WTC11 (cell line): ENCODE measurements at regions not wholly inside any gene's neighbourhood (a gene's known extent, or its start where the extent isn't known, plus 50 kb on each side); places are given as distances from the start of the nearest gene placed in this dataset.

Experiments
- ATAC-seq: fragments of 200-7000 bp; cut with Tn5 transposase; 2 replicates; pipeline ENCODE4 v1.10.0; 2021; ENCODE audit warnings: mild to moderate bottlenecking, moderate library complexity
- CTCF ChIA-PET: fragments of 300-600 bp; sonication (Branson Sonifier 250); formaldehyde crosslinking; loops from one replicate; lab custom pipeline; 2021; ENCODE audit warnings: antibody characterized with exemption; lab: Charles Lee
- POLR2A ChIA-PET: fragments of 350-600 bp; sonication (Branson Sonifier 250); formaldehyde crosslinking; loops from one replicate; lab custom pipeline; 2021; ENCODE audit warnings: antibody characterized with exemption; lab: Charles Lee
- DNase-seq: peaks from one replicate; pipeline ENCODE4 v3.0.0; 2021; ENCODE audit warnings: low spot score
- H3K27ac Mint-ChIP-seq: 2 replicates; pipeline ENCODE4 v1.8.0; 2021; ENCODE audit warnings: mixed read lengths
- H3K27me3 Mint-ChIP-seq: 2 replicates; pipeline ENCODE4 v1.8.0; 2021; ENCODE audit warnings: low read depth, mild to moderate bottlenecking, moderate library complexity, mixed read lengths
- H3K36me3 Mint-ChIP-seq: 2 replicates; pipeline ENCODE4 v1.8.0; 2021; ENCODE audit warnings: mixed read lengths
- H3K4me1 Mint-ChIP-seq: 2 replicates; pipeline ENCODE4 v1.8.0; 2022; ENCODE audit warnings: mixed read lengths
- H3K4me3 Mint-ChIP-seq: 2 replicates; pipeline ENCODE4 v1.8.0; 2021; ENCODE audit warnings: mild to moderate bottlenecking, moderate library complexity, mixed read lengths
- H3K9me3 Mint-ChIP-seq: 2 replicates; pipeline ENCODE4 v1.8.0; 2021; ENCODE audit warnings: mixed read lengths
- ATF2 ChIP-seq: sonication (generic); formaldehyde crosslinking; IDR thresholded peaks from 2 replicates; pipeline ENCODE4 v1.8.1; 2022; ENCODE audit warnings: low read depth, missing genetic modification reagents, borderline replicate concordance
- CREB1 ChIP-seq: sonication (generic); formaldehyde crosslinking; IDR thresholded peaks from 2 replicates; pipeline ENCODE4 v1.8.0; 2023; ENCODE audit warnings: mild to moderate bottlenecking, missing genetic modification reagents
- CREM ChIP-seq: sonication (generic); formaldehyde crosslinking; IDR thresholded peaks from 2 replicates; pipeline ENCODE4 v1.8.1; 2022; ENCODE audit warnings: mild to moderate bottlenecking, missing genetic modification reagents, moderate library complexity
- E2F4 ChIP-seq: sonication (generic); formaldehyde crosslinking; IDR thresholded peaks from 2 replicates; pipeline ENCODE4 v1.8.1; 2022; ENCODE audit warnings: low read depth, mild to moderate bottlenecking, moderate library complexity, missing genetic modification reagents, borderline replicate concordance
- E2F5 ChIP-seq: sonication (generic); formaldehyde crosslinking; IDR thresholded peaks from 2 replicates; pipeline ENCODE4 v1.8.1; 2022; ENCODE audit warnings: mild to moderate bottlenecking, moderate library complexity, missing genetic modification reagents
- ELF4 ChIP-seq: sonication (generic); formaldehyde crosslinking; IDR thresholded peaks from 2 replicates; pipeline ENCODE4 v1.8.1; 2022; ENCODE audit warnings: low read depth, mild to moderate bottlenecking, moderate library complexity, missing genetic modification reagents
- ESRRA ChIP-seq: sonication (generic); formaldehyde crosslinking; IDR thresholded peaks from 2 replicates; pipeline ENCODE4 v1.8.1; 2022; ENCODE audit warnings: mild to moderate bottlenecking, missing genetic modification reagents, borderline replicate concordance
- FOXP4 ChIP-seq: sonication (generic); formaldehyde crosslinking; IDR thresholded peaks from 2 replicates; pipeline ENCODE4 v1.8.0; 2022; ENCODE audit warnings: mild to moderate bottlenecking, missing genetic modification reagents
- MLX ChIP-seq: sonication (generic); formaldehyde crosslinking; IDR thresholded peaks from 2 replicates; pipeline ENCODE4 v1.8.1; 2023; ENCODE audit warnings: mild to moderate bottlenecking, missing genetic modification reagents, moderate library complexity
- NFYB ChIP-seq: sonication (generic); formaldehyde crosslinking; conservative IDR thresholded peaks from 2 replicates; pipeline ENCODE4 v1.8.0; 2022; ENCODE audit warnings: low read depth, missing genetic modification reagents
- NR3C1 ChIP-seq: sonication (generic); formaldehyde crosslinking; conservative IDR thresholded peaks from 2 replicates; pipeline ENCODE4 v1.8.1; 2023; ENCODE audit warnings: low read depth, mild to moderate bottlenecking, missing genetic modification reagents
- PREB ChIP-seq: sonication (generic); formaldehyde crosslinking; IDR thresholded peaks from 2 replicates; pipeline ENCODE4 v1.8.1; 2022; ENCODE audit warnings: mild to moderate bottlenecking, missing genetic modification reagents, moderate library complexity, borderline replicate concordance
- RELA ChIP-seq: sonication (generic); formaldehyde crosslinking; IDR thresholded peaks from 2 replicates; pipeline ENCODE4 v1.8.1; 2022; ENCODE audit warnings: missing genetic modification reagents, mild to moderate bottlenecking, borderline replicate concordance
- RORB ChIP-seq: fragments of 250-450 bp; sonication (Bioruptor Pico); IDR thresholded peaks from 2 replicates; pipeline ENCODE4 v1.9.0; 2021; ENCODE audit warnings: mild to moderate bottlenecking
- SMAD3 ChIP-seq: sonication (generic); formaldehyde crosslinking; IDR thresholded peaks from 2 replicates; pipeline ENCODE4 v1.8.0; 2022; ENCODE audit warnings: missing genetic modification reagents, mild to moderate bottlenecking, borderline replicate concordance
- TEAD1 ChIP-seq: sonication (generic); formaldehyde crosslinking; IDR thresholded peaks from 2 replicates; pipeline ENCODE4 v1.8.0; 2022; ENCODE audit warnings: mild to moderate bottlenecking, missing genetic modification reagents
- TEAD4 ChIP-seq: sonication (generic); formaldehyde crosslinking; IDR thresholded peaks from 2 replicates; pipeline ENCODE4 v1.8.0; 2022; ENCODE audit warnings: mild to moderate bottlenecking, missing genetic modification reagents
- ZBTB21 ChIP-seq: sonication (generic); formaldehyde crosslinking; IDR thresholded peaks from 2 replicates; pipeline ENCODE4 v1.8.1; 2023; ENCODE audit warnings: mild to moderate bottlenecking, missing genetic modification reagents, borderline replicate concordance
- ZNF121 ChIP-seq: sonication (generic); formaldehyde crosslinking; IDR thresholded peaks from 2 replicates; pipeline ENCODE4 v1.8.0; 2023; ENCODE audit warnings: missing genetic modification reagents
- ZNF138 ChIP-seq: sonication (generic); formaldehyde crosslinking; conservative IDR thresholded peaks from 2 replicates; pipeline ENCODE4 v1.8.1; 2022; ENCODE audit warnings: mild to moderate bottlenecking, moderate library complexity, missing genetic modification reagents
- ZNF232 ChIP-seq: sonication (generic); formaldehyde crosslinking; IDR thresholded peaks from 2 replicates; pipeline ENCODE4 v1.8.0; 2022; ENCODE audit warnings: mild to moderate bottlenecking, missing genetic modification reagents
- ZNF281 ChIP-seq: sonication (generic); formaldehyde crosslinking; IDR thresholded peaks from 2 replicates; pipeline ENCODE4 v1.8.0; 2023; ENCODE audit warnings: mild to moderate bottlenecking, missing genetic modification reagents
- ZNF317 ChIP-seq: sonication (generic); formaldehyde crosslinking; IDR thresholded peaks from 2 replicates; pipeline ENCODE4 v1.8.1; 2023; ENCODE audit warnings: low read depth, mild to moderate bottlenecking, moderate library complexity, missing genetic modification reagents, borderline replicate concordance
- ZNF416 ChIP-seq: fragments of 250-450 bp; sonication (Bioruptor Pico); IDR thresholded peaks from 2 replicates; pipeline ENCODE4 v1.9.0; 2021; ENCODE audit warnings: mild to moderate bottlenecking, inconsistent platforms

- Mint-ChIP-seq H3K27me3 (no peaks in the 10 kb centered on the region), H3K9me3 (no peaks in the 10 kb centered on the region)
- no peak for DNase-seq
- TF ChIP-seq FOXP4 (CRISPR knock-in tag) (no peak), TEAD1 (CRISPR knock-in tag) (no peak), ZNF281 (CRISPR knock-in tag) (no peak), ZNF121 (CRISPR knock-in tag) (no peak), ZNF416 (CRISPR knock-in tag) (no peak), ZNF138 (CRISPR knock-in tag) (no peak), ZBTB21 (CRISPR knock-in tag) (no peak), ELF4 (CRISPR knock-in tag) (no peak), RELA (CRISPR knock-in tag) (no peak), NFYB (no peak), ZNF317 (CRISPR knock-in tag) (no peak), E2F4 (CRISPR knock-in tag) (no peak), ATF2 (CRISPR knock-in tag) (no peak), CREM (no peak), PREB (no peak), RORB (CRISPR knock-in tag) (no peak)
- TF ChIP-seq, all 79 proteins: peak for 0
- ATAC-seq, result no peak
- no peaks in the 10 kb centered on the region for H3K36me3 Mint-ChIP-seq
- CTCF ChIA-PET, result no interaction called here
- POLR2A ChIA-PET, result no interaction called here
- H3K4me3 Mint-ChIP-seq, result no peak overlapping the region
- H3K4me1 Mint-ChIP-seq, result peaks cover 29% of the 10 kb centered on the region
- H3K27ac Mint-ChIP-seq, result no peak overlapping the region
These were observed 560.5 kb upstream of the MEF2C start for GRCh38 chr5:89443508-89443907.

- ChIA-PET CTCF (no interaction called here), POLR2A (no interaction called here)
- Mint-ChIP-seq H3K27ac (no peak overlapping the region), H3K9me3 (no peaks in the 10 kb centered on the region), H3K4me1 (peaks cover 13% of the 10 kb centered on the region), H3K27me3 (no peaks in the 10 kb centered on the region), H3K36me3 (no peaks in the 10 kb centered on the region), H3K4me3 (no peak overlapping the region)
- ATAC-seq, result no peak
- TF ChIP-seq ZNF232 (CRISPR knock-in tag) (no peak), ATF2 (CRISPR knock-in tag) (no peak), CREB1 (no peak), E2F5 (CRISPR knock-in tag) (no peak), SMAD3 (CRISPR knock-in tag) (no peak), NR3C1 (CRISPR knock-in tag) (no peak), CREM (no peak), MLX (CRISPR knock-in tag) (no peak), TEAD4 (no peak), ESRRA (CRISPR knock-in tag) (no peak)
- no peak for DNase-seq
These were observed 559.0 kb upstream of the MEF2C start for GRCh38 chr5:89441965-89442364.
